ENCODE measurements at regions not wholly inside any gene's neighbourhood (a gene's known extent, or its start where the extent isn't known, plus 50 kb on each side); places are given as distances from the start of the nearest gene placed in this dataset.

DNA sequence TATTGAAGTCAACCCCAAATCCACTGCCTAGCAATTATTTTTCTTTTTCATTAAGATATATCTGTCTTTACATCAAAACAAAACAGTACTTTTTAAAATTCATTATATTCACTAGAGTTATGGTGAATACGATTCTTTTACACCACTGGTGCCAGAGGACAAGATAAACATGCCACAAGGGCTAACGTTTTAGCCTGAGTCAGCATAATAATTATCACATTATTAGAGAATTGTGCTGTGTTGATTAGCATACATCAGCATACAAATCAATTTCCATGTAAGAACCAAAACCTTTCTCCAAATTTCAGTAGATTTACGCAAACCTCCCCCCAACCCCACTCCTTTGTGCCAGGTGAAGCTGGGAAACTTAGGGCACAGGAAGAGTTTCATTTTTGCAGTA, 131.1 kb upstream of the TMEM106B start:
- DNase-seq (ENCODE audit: low read depth) = no peak

DNA sequence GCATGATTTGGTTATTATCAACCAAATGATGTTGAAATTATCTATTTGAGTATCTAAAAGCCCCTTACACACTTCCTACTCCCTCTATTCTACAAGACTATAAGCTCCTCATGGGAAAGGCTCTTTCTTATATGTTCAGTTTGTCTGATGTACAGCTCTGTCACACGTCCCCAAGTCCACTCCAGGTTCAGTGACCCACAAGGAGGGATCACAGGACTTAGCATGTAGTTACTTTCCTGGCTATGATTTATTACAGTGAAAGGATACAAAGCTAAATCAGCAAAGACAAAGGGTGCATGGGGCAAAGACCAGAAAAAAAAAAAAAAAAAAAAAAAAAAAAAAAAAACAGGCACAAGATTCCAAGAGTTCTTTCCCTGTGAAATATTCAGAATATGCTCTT, 125.6 kb upstream of the TMEM106B start:
- no peak for DNase-seq (ENCODE audit: low read depth)

DNA sequence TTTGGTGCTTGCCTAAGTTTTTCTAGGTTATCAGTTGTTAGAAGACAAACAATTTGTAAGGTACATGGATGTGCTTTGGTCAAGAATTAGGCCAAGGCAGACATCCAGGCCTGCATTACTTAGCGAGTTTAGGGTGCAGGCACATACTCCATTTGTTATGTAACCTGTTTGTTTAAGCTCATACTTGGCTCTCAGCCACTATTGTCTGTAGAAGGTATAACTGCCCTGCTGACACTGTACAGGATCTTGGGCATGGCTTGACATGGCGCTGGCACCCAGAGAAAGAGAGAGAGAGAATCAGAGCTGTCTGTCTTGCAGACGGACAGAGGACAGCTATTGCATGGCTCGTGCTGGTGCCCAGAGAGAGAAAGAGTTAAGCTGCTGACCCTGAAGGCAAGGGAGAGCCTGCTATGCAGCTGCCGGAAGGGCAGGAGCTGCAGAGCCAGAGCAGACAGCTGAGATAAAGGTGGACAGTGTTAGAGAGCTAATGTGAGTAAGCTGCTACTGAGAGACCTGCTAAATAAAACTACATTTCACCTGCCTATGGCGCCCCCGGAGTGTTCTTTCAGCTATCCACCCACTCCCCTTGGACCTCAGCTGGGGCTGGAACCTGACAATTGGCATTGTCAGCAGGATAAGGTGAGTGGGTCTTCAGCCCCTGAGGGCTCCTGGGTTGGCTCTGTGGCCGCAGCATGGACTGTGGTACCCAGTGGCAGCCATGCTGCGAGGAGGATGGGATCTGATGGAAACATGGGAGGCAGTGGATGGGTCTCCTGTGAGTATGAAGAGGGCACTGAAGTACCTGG, 120.9 kb upstream of the TMEM106B start:
- no peak for DNase-seq (ENCODE audit: low read depth)

DNA sequence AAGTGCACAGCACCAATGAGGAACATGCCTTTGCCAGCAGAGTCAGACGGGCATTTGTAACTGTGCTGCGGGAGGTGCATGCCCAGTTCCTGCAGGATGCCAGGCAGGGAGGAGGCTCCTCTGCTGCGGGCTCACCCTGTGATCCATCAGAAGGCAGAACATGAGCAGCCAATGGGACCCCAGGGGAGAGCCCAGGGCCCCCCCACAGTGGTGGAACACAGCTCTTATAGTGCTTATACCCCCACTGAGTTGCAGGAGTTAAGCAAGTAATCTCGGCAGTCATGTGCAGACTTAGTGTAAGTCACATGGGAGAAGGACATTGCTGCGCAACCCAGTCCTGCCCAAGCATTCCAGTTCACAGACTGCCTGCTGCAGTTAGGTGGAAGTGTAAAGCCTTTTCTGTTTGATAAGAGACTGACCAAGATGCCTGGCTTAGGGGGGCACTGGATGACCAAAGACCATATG, 120.3 kb upstream of the TMEM106B start:
- DNase-seq (ENCODE audit: low read depth) = no peak

DNA sequence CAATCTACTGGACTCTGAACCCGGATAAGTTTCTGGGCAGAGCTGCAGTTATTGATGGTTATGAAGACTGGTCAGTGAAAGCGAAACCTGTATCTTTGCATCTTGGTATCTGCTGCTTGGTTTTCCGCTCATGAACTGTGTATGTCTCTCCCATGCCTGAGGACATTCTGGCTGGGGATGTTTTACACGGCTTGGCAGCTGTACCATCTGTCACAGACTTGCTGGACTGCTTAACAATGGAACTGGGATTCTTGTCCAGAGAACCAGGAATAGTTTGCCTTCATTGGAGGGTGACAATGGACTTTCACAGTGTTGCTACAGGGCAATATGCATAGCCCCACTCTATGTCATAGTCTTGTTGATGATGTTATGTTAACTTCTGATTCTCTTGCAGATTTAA, 119.9 kb upstream of the TMEM106B start:
- no peak for DNase-seq (ENCODE audit: low read depth)

DNA sequence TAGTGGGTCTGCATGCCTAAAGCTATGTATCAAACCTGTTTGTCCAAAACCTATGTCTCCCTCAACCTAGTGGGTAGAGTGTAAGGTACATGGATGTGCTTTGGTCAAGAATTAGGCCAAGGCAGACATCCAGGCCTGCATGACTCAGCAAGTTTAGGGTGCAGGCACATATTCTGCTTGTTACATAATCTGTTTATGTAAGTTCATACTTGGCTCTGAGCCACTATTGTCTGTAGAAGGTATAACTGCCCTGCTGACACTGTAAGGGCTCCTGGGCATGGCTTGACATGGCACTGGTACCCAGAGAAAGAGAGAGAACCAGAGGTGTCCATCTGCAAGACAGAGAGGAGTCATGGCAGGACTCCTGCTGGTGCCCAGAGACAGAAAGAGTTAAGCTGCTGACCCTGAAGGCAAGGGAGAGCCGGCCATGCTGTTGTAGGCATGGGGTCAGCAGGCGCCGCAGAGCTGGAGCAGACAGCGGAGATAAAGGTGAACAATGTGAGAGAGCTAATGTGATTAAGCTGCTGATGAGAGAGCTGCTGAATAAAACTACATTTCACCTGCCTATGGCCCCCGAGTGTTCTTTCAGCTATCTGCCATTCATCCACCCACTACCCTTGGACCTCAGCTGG, 118.5 kb upstream of the TMEM106B start:
- no peak for DNase-seq (ENCODE audit: low read depth)

DNA sequence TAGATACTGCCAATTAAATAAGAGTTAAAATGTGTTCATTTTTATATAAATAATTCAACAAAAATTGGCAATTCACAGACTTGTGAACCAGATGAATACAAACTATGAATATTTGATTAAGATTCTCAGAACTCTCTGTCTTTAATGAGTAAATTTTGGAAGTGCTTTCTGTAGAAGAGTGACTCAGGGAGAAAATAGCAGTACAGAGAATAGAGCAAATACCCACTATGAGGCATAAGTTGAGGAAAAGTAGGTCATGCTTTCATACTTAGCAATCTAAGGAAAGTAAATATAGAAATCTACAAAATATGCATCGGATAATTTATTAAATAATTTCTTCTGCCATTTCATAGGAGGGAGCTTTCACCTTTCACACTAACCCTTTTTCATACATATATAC, 117.7 kb upstream of the TMEM106B start:
- DNase-seq (ENCODE audit: low read depth) = no peak

DNA sequence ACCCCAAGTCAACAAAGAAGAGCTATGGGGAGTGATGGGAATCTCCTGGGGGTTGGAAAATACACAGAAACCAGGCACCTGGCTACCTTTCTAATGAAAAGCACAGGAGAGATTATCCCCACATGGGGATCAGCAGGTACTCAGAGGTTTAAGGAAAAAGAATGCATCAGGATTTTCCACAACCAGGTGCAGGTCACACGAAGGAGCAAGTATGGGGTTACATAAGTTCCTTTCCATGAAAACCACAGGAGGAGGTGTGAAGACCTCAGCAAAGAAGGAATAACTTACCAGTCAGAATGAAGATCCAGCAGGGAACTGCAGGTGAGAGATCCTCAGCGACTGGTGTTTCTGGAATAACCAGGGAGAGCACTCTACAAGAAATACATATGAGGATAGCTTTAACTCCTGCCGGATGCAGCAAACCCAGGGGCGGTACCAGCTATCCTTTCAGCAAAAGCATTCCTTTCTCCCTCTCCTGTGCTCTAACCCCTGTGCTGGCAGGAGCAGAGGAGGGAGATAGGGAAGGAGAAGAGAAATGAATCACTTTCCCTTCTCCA, 116.7 kb upstream of the TMEM106B start:
- DNase-seq (ENCODE audit: low read depth) = no peak

DNA sequence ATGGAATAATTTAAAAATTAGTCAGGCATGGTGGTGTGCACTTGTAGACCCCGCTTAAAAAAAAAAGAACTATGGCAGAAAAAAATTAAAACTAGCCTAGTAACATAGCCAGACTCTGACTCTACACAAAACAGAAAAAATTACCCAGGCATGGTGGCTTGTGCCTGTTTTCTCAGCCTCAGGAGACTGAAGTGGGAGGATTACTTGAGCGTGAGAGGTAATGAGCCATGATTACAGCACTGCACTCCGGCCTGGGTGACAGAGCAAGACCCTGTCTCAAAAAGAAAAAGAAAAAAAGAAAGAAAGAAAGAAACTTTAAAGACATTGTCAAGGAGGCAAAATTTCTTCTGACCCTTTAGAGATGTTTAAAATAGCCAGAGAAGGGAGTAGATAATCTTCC, 109.0 kb upstream of the TMEM106B start:
- no peak for DNase-seq (ENCODE audit: low read depth)

DNA sequence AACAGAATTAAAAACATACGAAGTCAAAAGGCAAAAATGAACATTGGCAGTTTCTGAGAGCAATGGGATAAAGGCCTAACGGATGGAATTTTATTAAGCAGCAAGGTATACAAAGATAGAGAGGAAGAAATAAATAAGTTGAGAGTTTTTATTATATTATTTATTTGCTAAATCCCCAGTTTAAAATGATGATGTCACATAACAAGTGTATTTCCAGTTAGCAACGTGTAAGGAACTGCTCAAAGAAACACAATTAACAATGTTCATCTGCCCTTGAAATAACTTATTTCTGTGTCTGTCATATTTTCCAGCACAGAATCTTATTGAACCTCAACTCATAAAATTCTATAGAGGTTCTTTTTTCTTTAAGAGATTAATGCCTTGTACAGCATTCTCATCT, 108.6 kb upstream of the TMEM106B start:
- no peak for DNase-seq (ENCODE audit: low read depth)

DNA sequence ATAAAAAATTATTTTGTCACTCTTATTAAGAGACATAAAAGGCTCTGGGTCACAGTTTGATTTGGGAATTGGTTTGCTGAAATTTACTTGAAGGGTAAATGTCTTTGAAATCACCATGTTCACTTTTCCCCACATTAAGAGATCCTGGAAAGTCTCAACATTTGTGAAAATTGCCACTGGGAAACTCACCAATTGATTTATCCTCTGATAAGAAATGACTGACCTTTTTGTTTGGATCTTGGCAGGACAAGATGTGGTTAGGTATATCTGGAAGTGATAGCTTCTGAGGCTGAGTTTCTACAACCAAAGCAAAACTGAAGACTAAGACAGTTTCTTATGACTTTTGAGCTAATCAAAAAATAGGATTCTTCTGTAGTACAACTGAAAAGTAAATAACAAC, 107.1 kb upstream of the TMEM106B start:
- no peak for DNase-seq (ENCODE audit: low read depth)

DNA sequence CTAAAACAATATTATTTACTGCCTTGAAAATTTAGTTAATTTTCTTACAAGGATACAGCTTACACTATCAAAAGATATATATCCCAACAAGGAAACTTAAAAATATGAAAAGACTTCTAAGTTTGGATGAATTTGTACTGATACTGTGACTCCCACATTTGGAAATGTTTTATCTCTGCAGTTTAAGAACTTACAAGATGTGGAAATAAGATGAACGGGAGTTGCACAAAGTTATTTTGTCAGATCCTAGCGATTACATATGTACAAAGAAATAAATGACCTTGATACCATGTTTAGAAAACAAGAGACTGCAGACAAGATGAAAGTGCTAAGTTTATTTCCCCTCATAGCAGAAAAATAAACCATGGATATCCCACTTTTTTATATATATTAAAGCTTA, 103.7 kb upstream of the TMEM106B start:
- no peak for DNase-seq (ENCODE audit: low read depth)

DNA sequence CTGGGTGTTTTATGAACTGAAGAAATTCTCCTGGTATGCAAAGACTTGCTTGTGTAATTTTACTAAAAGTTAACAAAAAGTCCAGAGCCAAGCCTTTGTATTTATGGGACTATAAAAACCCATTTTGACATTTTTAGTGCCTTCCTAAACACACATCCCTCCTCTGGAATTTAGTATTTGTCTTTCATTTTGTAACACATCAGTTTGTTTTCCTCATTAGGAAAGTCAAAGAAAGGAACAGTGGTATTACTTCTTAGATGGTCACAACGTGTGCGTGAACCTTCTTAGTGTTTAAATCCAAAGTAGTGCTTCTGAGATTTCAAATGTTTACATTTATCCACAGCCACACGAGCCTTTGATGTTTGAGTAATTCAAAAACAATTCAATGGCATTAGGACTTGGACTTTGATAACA, 103.2 kb upstream of the TMEM106B start:
- no peak for DNase-seq (ENCODE audit: low read depth)

DNA sequence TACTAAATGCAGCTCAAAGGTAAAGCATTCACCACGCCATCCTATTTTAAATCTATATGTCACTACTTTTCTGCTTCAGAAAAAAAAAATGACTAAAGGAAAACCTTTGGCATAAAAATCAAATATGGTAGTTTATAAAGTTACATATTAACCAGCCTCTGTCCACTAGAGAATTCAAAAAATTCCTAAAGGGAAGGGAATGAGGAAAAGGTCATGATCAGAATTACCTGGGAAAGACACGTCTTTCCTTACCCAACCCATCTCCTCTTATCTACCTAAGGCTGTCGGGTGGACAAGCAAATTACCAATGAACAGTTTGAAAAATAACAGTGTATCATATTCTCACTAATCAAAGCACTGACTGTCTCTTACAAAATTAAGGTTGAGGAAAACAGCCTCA, 100.7 kb upstream of the TMEM106B start:
- DNase-seq (ENCODE audit: low read depth) = no peak

DNA sequence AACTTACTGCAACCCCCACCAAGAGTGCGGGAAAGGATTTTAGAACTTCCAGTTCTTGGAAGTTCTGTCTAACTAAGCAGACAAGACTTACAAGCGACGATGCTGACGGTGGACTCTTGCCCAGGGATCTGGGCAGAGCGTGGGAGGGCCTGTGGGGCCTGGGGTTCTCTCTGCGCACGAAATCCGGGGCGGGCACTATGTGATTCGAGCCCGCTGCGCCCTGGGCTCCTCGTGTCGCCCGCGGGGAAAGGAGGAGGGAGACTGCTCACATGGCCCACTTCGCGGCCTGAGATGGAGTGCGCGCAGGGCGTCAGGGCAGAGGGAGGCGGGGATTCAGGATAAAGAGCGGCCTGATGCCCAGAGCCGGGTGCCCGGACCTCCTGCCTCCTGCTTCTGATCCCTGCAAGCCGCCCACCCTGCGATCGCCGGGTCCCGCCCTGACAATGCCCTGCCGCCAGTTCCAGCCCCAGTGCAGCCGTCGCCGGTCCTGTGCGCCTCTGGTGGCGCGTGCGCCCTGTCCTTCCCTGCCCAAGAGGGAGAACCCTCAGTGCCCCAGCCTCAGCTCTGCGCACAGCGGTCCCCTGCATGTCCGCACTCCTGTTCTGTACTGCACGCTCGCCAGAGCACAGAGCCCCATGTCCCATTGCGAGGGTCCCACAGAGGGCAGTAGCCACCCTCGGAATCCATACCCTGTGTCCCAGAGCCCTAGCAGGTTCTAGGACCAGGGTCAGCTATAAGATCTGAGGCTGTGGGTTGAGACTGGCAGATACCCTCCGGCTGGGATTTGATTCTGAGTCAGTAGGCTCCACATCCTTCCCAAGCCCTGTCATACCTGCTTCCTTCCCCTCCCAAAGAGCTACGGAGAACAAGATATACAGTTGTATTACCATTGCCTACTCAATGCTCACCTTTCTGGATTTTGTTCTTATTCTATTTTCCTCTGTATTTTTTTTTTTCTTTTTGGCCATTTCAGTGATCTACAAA, 99.4 kb upstream of the TMEM106B start:
- DNase-seq (ENCODE audit: low read depth) = no peak

DNA sequence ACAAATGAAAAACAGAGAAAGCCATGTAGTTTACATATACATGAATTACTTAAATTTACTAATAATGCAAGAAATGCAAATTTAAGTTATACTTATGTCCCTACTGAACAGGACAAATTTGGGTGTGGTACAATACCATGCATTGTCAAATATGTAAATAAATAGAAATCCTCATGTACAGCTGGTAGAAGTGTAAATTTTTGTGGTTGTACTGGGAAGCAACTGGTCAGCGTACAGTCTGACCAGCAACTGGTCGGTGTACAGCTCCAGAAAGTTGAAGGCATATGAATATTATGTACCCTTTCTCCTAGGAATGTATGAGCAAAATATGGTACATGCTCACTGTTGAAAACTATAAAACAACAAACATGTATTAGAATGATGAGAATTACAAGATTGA, 93.9 kb upstream of the TMEM106B start:
- no peak for DNase-seq (ENCODE audit: low read depth)

DNA sequence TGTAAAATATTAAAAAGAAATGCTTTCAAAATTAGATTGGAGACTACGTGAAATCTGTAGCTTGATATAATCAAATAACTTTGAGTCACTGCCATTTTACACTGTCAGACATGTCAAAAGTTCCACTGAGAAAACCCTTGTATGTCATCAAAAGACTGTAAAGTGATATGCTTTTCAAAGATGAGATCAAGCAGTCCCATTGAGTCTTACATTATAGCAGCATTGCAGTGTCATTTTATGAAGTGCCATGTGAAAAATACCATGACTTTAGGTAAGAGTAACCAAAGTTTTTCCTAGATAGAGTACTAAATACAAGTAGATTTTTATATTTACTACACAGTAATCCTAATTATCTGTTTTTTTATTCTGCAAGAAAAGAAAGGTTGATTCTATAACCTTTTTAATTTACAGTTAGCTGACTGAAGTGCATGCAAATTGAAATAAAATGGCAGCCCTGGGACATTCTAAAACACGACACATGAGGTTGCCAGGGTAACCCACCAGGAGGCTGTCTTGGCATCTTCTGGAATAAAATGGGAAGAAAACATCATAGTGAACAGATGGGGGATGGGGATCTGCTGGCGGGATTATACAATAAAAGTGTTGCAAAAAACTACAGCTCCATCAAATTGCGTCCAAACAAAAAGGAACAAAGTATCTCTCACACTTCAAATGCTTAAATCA, 91.3 kb upstream of the TMEM106B start:
- DNase-seq (ENCODE audit: low read depth) = no peak

DNA sequence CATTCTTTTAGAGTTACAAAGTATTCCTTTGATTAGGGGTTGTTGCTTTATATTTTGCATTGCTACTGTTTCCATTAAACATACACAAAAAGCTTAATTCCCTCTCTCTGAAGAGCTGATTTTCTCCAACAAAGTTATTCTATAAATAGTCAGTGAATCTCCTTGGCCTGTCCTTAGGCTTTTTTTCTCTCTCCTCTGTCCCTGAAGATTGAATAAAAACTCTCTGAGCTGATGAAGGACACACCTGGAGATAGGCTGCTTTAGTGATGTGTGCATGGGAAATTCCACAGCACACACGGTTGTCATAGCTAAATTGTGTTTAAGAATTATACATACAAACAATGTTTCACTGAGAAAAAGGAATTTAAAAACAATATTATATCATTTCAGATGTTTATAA, 90.5 kb upstream of the TMEM106B start:
- no peak for DNase-seq (ENCODE audit: low read depth)

DNA sequence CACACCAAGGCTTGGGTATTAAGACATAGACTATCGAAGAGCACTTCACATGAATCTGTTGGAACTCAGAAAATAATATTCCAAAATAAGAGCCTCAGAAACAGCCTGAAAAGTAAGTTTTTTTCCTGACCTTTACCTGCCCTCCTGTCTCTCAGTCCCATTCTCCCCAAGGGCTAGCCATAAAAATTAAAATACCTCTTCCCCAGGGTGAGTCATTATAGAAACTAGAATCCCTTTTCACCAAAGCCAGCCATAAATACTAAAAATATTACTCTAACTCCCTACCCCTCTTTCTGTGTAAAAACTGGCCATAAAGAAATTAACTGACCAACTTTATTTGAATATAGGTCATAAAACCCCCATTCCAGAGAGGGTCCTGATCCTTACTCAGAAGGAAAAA, 87.9 kb upstream of the TMEM106B start:
- no peak for DNase-seq (ENCODE audit: low read depth)

DNA sequence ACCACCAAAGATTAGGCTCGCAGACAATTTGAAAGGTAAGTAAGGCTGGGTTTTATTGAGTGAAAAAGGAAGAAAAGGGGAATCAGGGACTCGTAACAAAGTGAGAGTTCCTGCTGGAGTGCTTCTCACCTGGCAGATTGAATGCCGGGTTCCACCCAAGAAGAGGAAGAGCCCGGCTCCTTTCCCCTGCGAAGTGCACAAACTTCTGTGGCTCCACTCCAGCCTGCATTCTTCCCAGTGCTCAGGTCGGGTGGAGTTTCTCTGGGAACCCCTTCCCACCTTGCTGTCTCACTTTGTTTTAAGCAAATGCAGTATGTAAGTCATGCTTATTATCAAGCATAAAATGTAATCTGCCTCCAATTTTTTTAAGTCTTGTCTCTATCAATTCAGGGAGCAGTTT, 87.1 kb upstream of the TMEM106B start:
- no peak for DNase-seq (ENCODE audit: low read depth)

DNA sequence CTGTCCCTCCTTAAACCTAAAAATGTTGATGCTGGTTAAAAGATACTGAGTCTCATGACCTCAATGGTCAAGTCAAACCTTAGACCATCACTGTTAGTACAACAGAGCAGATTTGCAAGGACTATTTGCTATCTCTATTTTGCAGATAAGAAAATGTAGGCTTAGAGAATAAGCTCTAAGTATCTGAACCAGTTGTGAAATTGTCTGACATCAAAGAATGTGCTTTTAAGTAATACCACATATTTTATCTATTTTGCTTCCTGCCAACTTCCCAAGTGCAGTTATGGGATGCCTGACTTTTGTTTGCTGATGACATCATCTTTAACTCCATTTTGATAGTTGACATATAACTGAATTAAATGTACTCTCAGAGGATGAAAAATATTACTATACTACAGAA, 83.6 kb upstream of the TMEM106B start:
- no peak for DNase-seq (ENCODE audit: low read depth)

DNA sequence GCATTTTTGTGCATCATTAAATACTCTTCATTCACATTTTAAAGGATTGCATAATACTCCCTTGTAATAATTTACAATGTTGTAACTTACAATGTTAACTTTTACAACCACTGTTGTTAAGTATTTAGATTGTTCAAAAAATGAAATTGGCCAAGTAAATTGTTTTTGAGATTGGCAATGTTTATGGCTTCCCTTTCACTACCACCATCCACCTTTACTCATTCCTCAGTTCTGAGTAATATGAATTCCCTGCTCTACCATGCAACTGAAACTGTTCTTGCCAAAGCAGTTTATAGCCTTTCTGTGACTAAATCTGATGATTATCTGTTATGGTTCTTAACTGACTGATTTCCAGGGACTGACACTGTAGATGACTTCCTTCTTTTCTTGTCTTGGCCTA, 80.5 kb upstream of the TMEM106B start:
- no peak for DNase-seq (ENCODE audit: low read depth)
